CD4-positive, alpha-beta T cell (primary cell): ENCODE measurements at regions not wholly inside any gene's neighbourhood (a gene's known extent, or its start where the extent isn't known, plus 50 kb on each side); places are given as distances from the start of the nearest gene placed in this dataset.

Experiments
- ATAC-seq: fragments of 200-7000 bp; cut with Tn5 transposase; one replicate; pipeline ENCODE4 v1.10.0; 2022; ENCODE audit warnings: mild to moderate bottlenecking; ENCODE audit not compliant: poor library complexity
- CTCF ChIA-PET: fragments of 350-600 bp; sonication (Branson Sonifier 250); formaldehyde crosslinking; loops from one replicate; lab custom pipeline; 2021; ENCODE audit warnings: antibody characterized with exemption, inconsistent platforms; lab: Charles Lee
- POLR2A ChIA-PET: fragments of 350-600 bp; sonication (Branson Sonifier 250); formaldehyde crosslinking; loops from one replicate; lab custom pipeline; 2021; ENCODE audit warnings: antibody characterized with exemption, inconsistent platforms; lab: Charles Lee
- DNase-seq, 14 experiments: peaks; one replicate each; pipeline ENCODE4 v3.0.0-alpha.2; 2013 to 2020; ENCODE audit warnings: mixed read lengths in 2 of 14
- H3K27ac ChIP-seq, 2 donors: one replicate each; pipeline versions ENCODE4 v1.5.1 to v1.7.0; 2013; ENCODE audit warnings: low read length in 2 of 2, low read depth in 1 of 2, mild to moderate bottlenecking in 1 of 2
- H3K27me3 ChIP-seq, 2 experiments: 1 replicate in 1 of 2; 2 replicates in 1 of 2; pipeline versions ENCODE4 v1.6.1 to v1.7.0; 2013; ENCODE audit warnings: low read length in 2 of 2, control low read depth in 1 of 2, mild to moderate bottlenecking in 1 of 2, moderate library complexity in 1 of 2; ENCODE audit not compliant: insufficient read depth in 2 of 2, control insufficient read depth in 1 of 2
- H3K36me3 ChIP-seq: one replicate; pipeline ENCODE4 v1.6.1; 2013; ENCODE audit warnings: low read length, control low read depth; ENCODE audit not compliant: insufficient read depth
- H3K4me1 ChIP-seq: one replicate; pipeline ENCODE4 v1.6.1; 2013; ENCODE audit warnings: low read length, control low read depth; ENCODE audit not compliant: insufficient read depth
- H3K4me3 ChIP-seq: one replicate; pipeline ENCODE4 v1.5.1; 2013; ENCODE audit warnings: mild to moderate bottlenecking, low read length, moderate library complexity
- H3K9me3 ChIP-seq, 2 experiments: 1 replicate in 1 of 2; 2 replicates in 1 of 2; pipeline versions ENCODE4 v1.6.1 to v1.7.0; 2013; ENCODE audit warnings: low read length in 2 of 2, mild to moderate bottlenecking in 2 of 2, control low read depth in 1 of 2, moderate library complexity in 1 of 2; ENCODE audit not compliant: control insufficient read depth in 1 of 2, insufficient read depth in 1 of 2
- H3K27ac Mint-ChIP-seq: one replicate; pipeline ENCODE4 v1.8.0; 2020; ENCODE audit warnings: mixed read lengths
- H3K27me3 Mint-ChIP-seq: one replicate; pipeline ENCODE4 v1.8.0; 2021; ENCODE audit warnings: mixed read lengths
- H3K36me3 Mint-ChIP-seq: one replicate; pipeline ENCODE4 v1.8.0; 2021; ENCODE audit warnings: low read depth, mixed read lengths
- H3K4me1 Mint-ChIP-seq: one replicate; pipeline ENCODE4 v1.8.0; 2021; ENCODE audit warnings: low read depth, mixed read lengths
- H3K4me3 Mint-ChIP-seq: one replicate; pipeline ENCODE4 v1.8.0; 2020; ENCODE audit warnings: mild to moderate bottlenecking, mixed read lengths
- H3K9me3 Mint-ChIP-seq: one replicate; pipeline ENCODE4 v1.8.0; 2020; ENCODE audit warnings: mixed read lengths
- CTCF ChIP-seq: fragments of 200-600 bp; IDR thresholded peaks from one replicate; pipeline ENCODE4 v1.8.0; 2022; ENCODE audit warnings: antibody characterized with exemption, mild to moderate bottlenecking
- intact Hi-C, 2 experiments: fragments of 100-400 bp; cut with DNase I in 1 of 2; cut with micrococcal nuclease in 1 of 2; formaldehyde crosslinking; loops; one replicate each; pipeline versions ENCODE4 v1.15.1 to v1.9.0; 2023 to 2025; cut with DNase I, micrococcal nuclease

- no peaks in the 10 kb centered on the region for H3K27me3 ChIP-seq
- no peak overlapping the region for H3K4me3 ChIP-seq
- TF ChIP-seq CTCF = no peak
- ATAC-seq (no peak), DNase-seq (no peak)
- no peaks in the 10 kb centered on the region for H3K9me3 ChIP-seq
- ChIA-PET CTCF (no interaction called here), POLR2A (no interaction called here)
- intact Hi-C loops = no loop called here
- Mint-ChIP-seq H3K9me3 (no peaks in the 10 kb centered on the region), H3K27ac (no peak overlapping the region), H3K4me1 (no peaks in the 10 kb centered on the region), H3K4me3 (no peak overlapping the region), H3K36me3 (no peaks in the 10 kb centered on the region), H3K27me3 (no peaks in the 10 kb centered on the region)
- H3K4me1 ChIP-seq = no peaks in the 10 kb centered on the region
- no peaks in the 10 kb centered on the region for H3K36me3 ChIP-seq
- H3K27ac ChIP-seq = no peak overlapping the region
Measured at GRCh38 chr12:124184456-124184855, 110.4 kb upstream of the RFLNA start.

- Histone ChIP-seq H3K4me3 (no peak overlapping the region), H3K9me3 (no peaks in the 10 kb centered on the region), H3K4me1 (no peaks in the 10 kb centered on the region), H3K27me3 (no peaks in the 10 kb centered on the region), H3K36me3 (no peaks in the 10 kb centered on the region), H3K27ac (no peak overlapping the region)
- CTCF ChIA-PET = no interaction called here
- no peak for TF ChIP-seq CTCF
- DNase-seq = no peak
- POLR2A ChIA-PET = no interaction called here
- Mint-ChIP-seq H3K4me3 (no peak overlapping the region), H3K27ac (no peak overlapping the region), H3K27me3 (no peaks in the 10 kb centered on the region), H3K4me1 (no peaks in the 10 kb centered on the region), H3K36me3 (no peaks in the 10 kb centered on the region), H3K9me3 (no peaks in the 10 kb centered on the region)
- intact Hi-C loops = no loop called here
- ATAC-seq = no peak
Measured at GRCh38 chr12:124185971-124186686, 108.8 kb upstream of the RFLNA start.

GRCh38 chr12:124188084-124188483 is 106.8 kb upstream of the RFLNA start:
- TF ChIP-seq CTCF = no peak
- DNase-seq = no peak
- Histone ChIP-seq H3K36me3 (no peaks in the 10 kb centered on the region), H3K27me3 (no peaks in the 10 kb centered on the region), H3K4me3 (no peak overlapping the region), H3K27ac (no peak overlapping the region), H3K4me1 (no peaks in the 10 kb centered on the region), H3K9me3 (no peaks in the 10 kb centered on the region)
- ChIA-PET POLR2A (no interaction called here), CTCF (no interaction called here)
- Mint-ChIP-seq H3K4me3 (no peak overlapping the region), H3K36me3 (no peaks in the 10 kb centered on the region), H3K27me3 (no peaks in the 10 kb centered on the region), H3K9me3 (no peaks in the 10 kb centered on the region), H3K27ac (no peak overlapping the region), H3K4me1 (no peaks in the 10 kb centered on the region)
- ATAC-seq = no peak
- intact Hi-C loops = no loop called here
